ENCODE measurements at regions not wholly inside any gene's neighbourhood (a gene's known extent, or its start where the extent isn't known, plus 50 kb on each side); places are given as distances from the start of the nearest gene placed in this dataset.

DNA sequence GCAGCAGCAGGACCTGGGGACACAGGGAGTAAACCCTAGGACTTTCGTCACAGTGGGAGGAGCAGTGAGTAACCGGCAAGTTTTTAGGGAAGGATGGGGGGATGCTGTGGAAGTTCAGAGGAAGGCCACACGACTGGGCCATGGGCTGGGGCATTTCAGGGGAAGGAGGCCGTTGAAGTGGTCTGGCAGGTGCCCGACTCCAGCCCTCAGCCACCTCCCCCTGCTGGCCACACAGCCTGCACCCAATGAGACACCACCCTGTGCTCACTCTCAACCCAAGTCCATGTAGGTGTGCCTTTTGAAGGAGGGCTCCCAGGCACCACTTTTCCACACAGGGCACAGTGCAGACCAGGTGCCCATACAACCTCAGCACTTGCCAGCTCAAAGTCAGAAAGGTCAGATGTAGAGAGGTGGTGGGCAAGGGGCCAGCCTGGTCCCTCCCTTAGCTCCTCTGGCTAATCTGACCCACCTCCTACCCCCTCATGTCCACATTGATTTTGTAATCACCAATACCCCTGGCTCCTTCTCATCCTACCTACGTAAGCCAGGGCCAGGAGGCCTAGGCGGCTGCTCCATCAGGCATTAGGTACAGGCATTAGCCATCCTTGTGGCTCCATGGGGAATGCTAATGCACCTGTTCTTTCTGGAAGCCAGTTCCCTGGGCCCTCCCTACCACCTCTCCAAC is 211.2 kb downstream of the SMAD2 start:
- TF ChIP-seq CTCF (conservative IDR thresholded peaks at IDR 0.05 in 1 of 2, IDR thresholded peaks at IDR 0.05 in 1 of 2; ENCODE audit: extremely low read depth in 1 of 2, insufficient read depth in 1 of 2, low read depth in 1 of 2, low read length in 2 of 2) (no peak), EZH2 (IDR thresholded peaks at IDR 0.05; ENCODE audit: borderline replicate concordance, low read length) (no peak)
